Bronchial epithelial cell (primary cell): ENCODE measurements at regions not wholly inside any gene's neighbourhood (a gene's known extent, or its start where the extent isn't known, plus 50 kb on each side); places are given as distances from the start of the nearest gene placed in this dataset.

Source experiments
- DNase-seq: peaks from one replicate; pipeline ENCODE4 v3.0.0-alpha.2; 2010; ENCODE audit warnings: low read depth
- FAIRE-seq: peaks from 2 replicates; lab custom pipeline; 2011; peaks lifted over from hg19 to GRCh38; lab: Jason Lieb, UNC
- H3K27me3 ChIP-seq: 2 replicates; pipeline ENCODE4 v1.5.1; 2011; ENCODE audit warnings: low read length; ENCODE audit not compliant: control insufficient read depth, insufficient read depth
- H3K36me3 ChIP-seq: 2 replicates; pipeline ENCODE4 v1.5.1; 2011; ENCODE audit warnings: low read length; ENCODE audit not compliant: control insufficient read depth, insufficient read depth
- H3K4me3 ChIP-seq: 2 replicates; pipeline ENCODE4 v1.5.1; 2011; ENCODE audit warnings: mild to moderate bottlenecking, low read depth, low read length, control low read depth
- CTCF ChIP-seq: IDR thresholded peaks from 2 replicates; pipeline ENCODE4 v1.5.1; 2011; ENCODE audit warnings: mild to moderate bottlenecking, moderate library complexity, low read length, control low read depth, inconsistent platforms; ENCODE audit not compliant: insufficient read depth, severe bottlenecking

- no peaks in the 10 kb centered on the region for H3K27me3 ChIP-seq
- TF ChIP-seq CTCF: no peak
- H3K36me3 ChIP-seq: no peaks in the 10 kb centered on the region
- H3K4me3 ChIP-seq: no peak overlapping the region
- DNase-seq: no peak
- FAIRE-seq: no peak
Measured at GRCh38 chr5:25909163-25909562, 1129.2 kb downstream of the CDH9 start.

- no peak for FAIRE-seq
- H3K36me3 ChIP-seq: no peaks in the 10 kb centered on the region
- no peaks in the 10 kb centered on the region for H3K27me3 ChIP-seq
- DNase-seq: no peak
- no peak for TF ChIP-seq CTCF
- H3K4me3 ChIP-seq: no peak overlapping the region
Measured at GRCh38 chr5:25905646-25906045, 1132.7 kb downstream of the CDH9 start.

GRCh38 chr5:25892211-25892610, 1146.2 kb downstream of the CDH9 start:
- no peak for FAIRE-seq
- Histone ChIP-seq H3K27me3 (no peaks in the 10 kb centered on the region), H3K36me3 (no peaks in the 10 kb centered on the region), H3K4me3 (no peak overlapping the region)
- no peak for TF ChIP-seq CTCF
- DNase-seq: no peak

GRCh38 chr5:25891691-25892090, 1146.7 kb downstream of the CDH9 start:
- TF ChIP-seq CTCF: no peak
- no peaks in the 10 kb centered on the region for H3K27me3 ChIP-seq
- no peak for DNase-seq
- no peaks in the 10 kb centered on the region for H3K36me3 ChIP-seq
- no peak for FAIRE-seq
- H3K4me3 ChIP-seq: no peak overlapping the region

GRCh38 chr5:25881318-25882036, 1156.9 kb downstream of the CDH9 start:
- Histone ChIP-seq H3K27me3 (no peaks in the 10 kb centered on the region), H3K36me3 (no peaks in the 10 kb centered on the region), H3K4me3 (no peak overlapping the region)
- TF ChIP-seq CTCF: no peak
- FAIRE-seq: no peak
- no peak for DNase-seq

GRCh38 chr5:25863811-25864210, 1174.6 kb downstream of the CDH9 start:
- DNase-seq (no peak), FAIRE-seq (no peak)
- no peak for TF ChIP-seq CTCF
- Histone ChIP-seq H3K27me3 (no peaks in the 10 kb centered on the region), H3K4me3 (no peak overlapping the region), H3K36me3 (no peaks in the 10 kb centered on the region)
